ENCODE measurements at regions not wholly inside any gene's neighbourhood (a gene's known extent, or its start where the extent isn't known, plus 50 kb on each side); places are given as distances from the start of the nearest gene placed in this dataset.

DNA sequence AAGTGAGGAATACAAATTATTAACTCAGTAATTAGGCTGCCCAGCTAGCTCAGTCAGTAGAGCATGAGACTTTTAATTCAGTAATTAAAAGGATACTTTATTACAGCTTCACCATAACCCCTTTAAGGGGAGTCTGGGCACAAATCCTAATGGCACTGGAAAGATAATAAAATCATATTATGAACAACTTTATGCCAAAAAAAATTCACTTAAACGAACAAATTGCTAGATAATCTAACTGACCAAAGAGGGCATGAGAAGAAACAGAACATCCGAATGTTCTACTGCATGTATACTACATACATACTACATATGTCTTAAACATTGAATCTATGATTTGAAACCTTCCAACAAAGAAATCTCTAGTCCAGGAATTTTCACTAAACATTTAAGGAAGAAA is 159.5 kb downstream of the CYP26B1 start:
- TF ChIP-seq, protein P1, sequence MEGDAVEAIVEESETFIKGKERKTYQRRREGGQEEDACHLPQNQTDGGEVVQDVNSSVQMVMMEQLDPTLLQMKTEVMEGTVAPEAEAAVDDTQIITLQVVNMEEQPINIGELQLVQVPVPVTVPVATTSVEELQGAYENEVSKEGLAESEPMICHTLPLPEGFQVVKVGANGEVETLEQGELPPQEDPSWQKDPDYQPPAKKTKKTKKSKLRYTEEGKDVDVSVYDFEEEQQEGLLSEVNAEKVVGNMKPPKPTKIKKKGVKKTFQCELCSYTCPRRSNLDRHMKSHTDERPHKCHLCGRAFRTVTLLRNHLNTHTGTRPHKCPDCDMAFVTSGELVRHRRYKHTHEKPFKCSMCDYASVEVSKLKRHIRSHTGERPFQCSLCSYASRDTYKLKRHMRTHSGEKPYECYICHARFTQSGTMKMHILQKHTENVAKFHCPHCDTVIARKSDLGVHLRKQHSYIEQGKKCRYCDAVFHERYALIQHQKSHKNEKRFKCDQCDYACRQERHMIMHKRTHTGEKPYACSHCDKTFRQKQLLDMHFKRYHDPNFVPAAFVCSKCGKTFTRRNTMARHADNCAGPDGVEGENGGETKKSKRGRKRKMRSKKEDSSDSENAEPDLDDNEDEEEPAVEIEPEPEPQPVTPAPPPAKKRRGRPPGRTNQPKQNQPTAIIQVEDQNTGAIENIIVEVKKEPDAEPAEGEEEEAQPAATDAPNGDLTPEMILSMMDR (IDR thresholded peaks at IDR 0.05; ENCODE audit: low read depth, low read length, missing control alignments): no peak
- DNase-seq (ENCODE audit: low read depth): no peak
- no peak overlapping the region for H3K4me3 ChIP-seq (ENCODE audit: low read depth, low read length)

DNA sequence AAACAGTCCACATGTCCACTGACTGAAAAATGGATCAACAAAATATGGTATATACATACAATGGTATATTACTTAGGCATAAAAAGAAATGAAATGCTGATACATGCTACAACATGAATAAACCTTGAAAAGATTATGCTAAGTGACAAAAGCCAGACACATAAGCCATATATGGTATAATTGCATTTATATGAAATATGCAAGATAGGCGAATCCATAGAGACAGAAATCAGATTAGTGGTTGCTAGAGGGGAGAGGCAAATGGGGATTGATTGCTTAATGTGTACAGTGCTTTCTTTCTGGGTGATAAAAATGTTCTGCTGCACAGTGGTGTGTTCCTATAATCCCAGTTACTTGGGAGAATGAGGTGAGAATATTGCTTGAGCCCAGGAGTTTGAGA is 171.0 kb downstream of the CYP26B1 start:
- H3K4me3 ChIP-seq (ENCODE audit: low read depth, low read length): no peak overlapping the region
- TF ChIP-seq, protein P1 (IDR thresholded peaks at IDR 0.05; ENCODE audit: low read depth, low read length, missing control alignments): no peak
- DNase-seq (ENCODE audit: low read depth): no peak

DNA sequence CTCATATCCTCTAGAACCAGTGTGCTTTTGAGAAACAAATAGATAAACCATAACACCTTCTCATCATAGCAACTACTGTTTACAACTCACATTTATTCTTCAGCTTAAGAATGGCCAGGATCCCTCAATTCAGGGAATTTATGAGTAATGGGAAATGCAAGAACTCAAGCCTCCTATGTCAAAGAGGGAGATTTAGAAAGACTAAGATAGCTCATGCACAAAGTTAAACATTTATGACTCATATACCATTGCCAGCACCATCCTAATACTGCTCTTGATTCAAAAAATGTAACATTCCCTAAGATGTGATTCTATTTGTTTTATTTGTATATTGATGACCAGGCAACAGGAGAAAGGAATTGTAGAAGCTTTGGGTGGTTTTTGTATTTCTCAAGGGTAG is 172.8 kb downstream of the CYP26B1 start:
- TF ChIP-seq, protein P1 (IDR thresholded peaks at IDR 0.05; ENCODE audit: low read depth, low read length, missing control alignments): no peak
- H3K4me3 ChIP-seq (ENCODE audit: low read depth, low read length): no peak overlapping the region
- DNase-seq (ENCODE audit: low read depth): no peak

DNA sequence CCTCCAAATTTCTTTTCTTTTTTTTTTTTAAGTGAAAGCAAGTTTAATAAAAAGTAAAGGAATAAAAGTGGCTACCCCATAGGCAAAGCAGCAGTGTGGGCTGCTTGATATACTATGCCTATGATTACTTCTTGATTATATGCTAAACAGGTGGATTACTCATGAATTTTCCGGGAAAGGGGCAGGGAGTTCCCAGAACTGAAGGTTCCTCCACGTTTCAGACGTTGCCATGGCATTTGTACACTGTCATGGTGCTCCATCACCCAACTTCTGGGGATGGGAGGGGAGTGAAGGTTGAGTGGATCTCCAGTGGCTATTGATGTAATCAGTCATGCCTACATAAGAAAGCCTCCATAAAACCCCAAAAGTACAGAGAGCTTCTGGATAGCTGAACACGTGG is 176.2 kb downstream of the CYP26B1 start:
- no peak overlapping the region for H3K4me3 ChIP-seq (ENCODE audit: low read depth, low read length)
- TF ChIP-seq, protein P1 (IDR thresholded peaks at IDR 0.05; ENCODE audit: low read depth, low read length, missing control alignments): no peak
- DNase-seq (ENCODE audit: low read depth): no peak

DNA sequence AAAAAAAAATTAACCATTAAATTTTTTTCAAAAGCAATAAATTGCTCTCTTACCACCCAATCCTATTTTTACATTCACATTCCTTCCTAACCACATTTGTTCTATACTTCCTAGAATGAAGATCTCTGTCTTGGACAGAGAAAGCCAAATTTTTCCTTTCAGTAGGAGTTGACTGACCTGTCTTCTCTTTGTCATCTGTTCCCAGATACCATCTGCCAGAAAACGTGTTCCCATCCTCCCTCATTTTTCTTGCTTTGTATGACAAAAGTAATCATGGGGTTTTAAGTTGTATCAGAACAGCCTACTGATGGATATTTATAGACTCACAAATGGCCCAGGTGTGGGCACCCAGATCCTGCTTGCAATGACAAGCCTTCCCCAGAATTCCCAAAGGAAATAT is 182.1 kb downstream of the CYP26B1 start:
- TF ChIP-seq, protein P1 (IDR thresholded peaks at IDR 0.05; ENCODE audit: low read depth, low read length, missing control alignments): no peak
- no peak overlapping the region for H3K4me3 ChIP-seq (ENCODE audit: low read depth, low read length)
- DNase-seq (ENCODE audit: low read depth): no peak

DNA sequence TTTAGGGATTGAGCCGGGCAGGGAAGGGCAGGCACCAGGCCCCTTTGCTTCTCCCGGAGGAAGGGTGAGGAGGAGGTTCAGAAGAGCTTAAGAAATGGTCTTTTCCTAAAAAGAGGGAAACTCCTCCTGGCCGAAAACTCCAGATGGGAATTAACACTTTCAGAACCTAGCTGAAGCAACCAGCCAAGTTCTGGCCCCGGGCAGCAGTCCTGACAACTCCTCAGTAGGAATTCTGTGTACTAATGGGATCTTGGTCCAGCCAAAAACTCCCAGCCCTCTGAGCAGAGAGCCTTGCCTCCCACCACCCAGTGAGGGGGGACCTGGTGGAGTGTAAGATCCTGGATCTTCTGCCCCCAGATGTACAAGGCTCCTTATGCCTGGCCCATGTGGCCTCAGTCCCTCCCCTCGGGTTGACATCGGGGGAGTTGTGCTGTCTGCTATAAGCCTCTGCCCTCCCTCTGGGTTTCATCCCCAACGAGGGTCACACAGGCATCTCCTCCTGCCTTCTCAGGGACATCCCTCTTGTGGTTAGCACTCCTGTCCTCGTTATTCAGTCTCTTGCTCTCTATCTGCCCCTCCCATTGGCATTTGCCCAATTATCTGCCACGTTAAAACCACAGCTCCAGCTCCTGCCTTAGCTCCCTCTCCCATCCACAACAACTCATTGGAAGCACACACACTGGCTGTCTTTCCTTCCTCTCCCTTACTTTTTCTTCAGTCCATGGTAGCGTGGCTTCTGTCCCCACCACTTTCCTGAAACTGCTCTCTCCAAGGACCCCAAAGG is 184.6 kb downstream of the CYP26B1 start:
- TF ChIP-seq, protein P1 (IDR thresholded peaks at IDR 0.05; ENCODE audit: low read depth, low read length, missing control alignments): no peak
- DNase-seq (ENCODE audit: low read depth): no peak
- H3K4me3 ChIP-seq (ENCODE audit: low read depth, low read length): no peak overlapping the region

DNA sequence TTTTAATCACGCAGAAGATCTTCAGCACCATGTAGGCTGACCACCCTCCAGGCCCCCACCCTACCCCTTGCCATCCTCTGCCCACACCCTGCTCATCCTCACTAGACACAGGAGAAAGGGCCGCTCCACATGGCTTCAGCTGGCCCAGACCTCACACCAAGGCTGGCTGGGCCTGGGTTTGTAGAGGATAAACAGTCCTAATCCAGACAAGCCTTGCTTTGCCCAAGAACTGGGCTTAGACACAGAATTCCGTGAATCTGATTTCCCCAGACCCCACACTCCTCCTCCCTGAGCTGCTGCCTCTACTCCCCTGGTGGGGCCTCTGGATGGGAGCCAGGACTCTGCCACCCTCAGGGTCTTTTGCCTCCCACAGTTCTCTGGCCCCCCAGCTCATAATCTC is 185.3 kb downstream of the CYP26B1 start:
- H3K4me3 ChIP-seq (ENCODE audit: low read depth, low read length): no peak overlapping the region
- TF ChIP-seq, protein P1 (IDR thresholded peaks at IDR 0.05; ENCODE audit: low read depth, low read length, missing control alignments): no peak
- no peak for DNase-seq (ENCODE audit: low read depth)
